ACHN (cell line): ENCODE measurements at regions not wholly inside any gene's neighbourhood (a gene's known extent, or its start where the extent isn't known, plus 50 kb on each side); places are given as distances from the start of the nearest gene placed in this dataset.

Experiments used
- DNase-seq: peaks from one replicate; pipeline ENCODE4 v3.0.0-alpha.2; 2015
- in situ Hi-C: cut with HindIII; loops from 2 replicates; pipeline ENCODE4 v1.10.0; 2017; ENCODE audit warnings: low sequenced_read_pairs, low pct_ligation_motif_present, low pct_unique_long_range_greater_than_20kb

GRCh38 chr10:44032216-44032615, 352.7 kb downstream of the CXCL12 start:
- in situ Hi-C loops, result no loop called here
- DNase-seq, result no peak

- in situ Hi-C loops, result no loop called here
- DNase-seq, result no peak
Measured at GRCh38 chr10:44030738-44031137, 354.2 kb downstream of the CXCL12 start.

- in situ Hi-C loops, result no loop called here
- DNase-seq, result no peak
Measured at GRCh38 chr10:44030132-44030531, 354.8 kb downstream of the CXCL12 start.

- no peak for DNase-seq
- in situ Hi-C loops, result no loop called here
Measured at GRCh38 chr10:44028384-44029137, 356.3 kb downstream of the CXCL12 start.

GRCh38 chr10:44024356-44025116, 360.4 kb downstream of the CXCL12 start:
- in situ Hi-C loops, result no loop called here
- DNase-seq, result no peak

GRCh38 chr10:44023517-44023916, 361.4 kb downstream of the CXCL12 start:
- no peak for DNase-seq
- in situ Hi-C loops, result no loop called here

- DNase-seq, result no peak
- in situ Hi-C loops, result no loop called here
Measured at GRCh38 chr10:44022203-44022602, 362.7 kb downstream of the CXCL12 start.

GRCh38 chr10:44020322-44021111, 364.4 kb downstream of the CXCL12 start:
- no peak for DNase-seq
- in situ Hi-C loops, result no loop called here

- in situ Hi-C loops, result no loop called here
- DNase-seq, result no peak
Measured at GRCh38 chr10:44017483-44018145, 367.3 kb downstream of the CXCL12 start.

GRCh38 chr10:44016589-44017482, 368.1 kb downstream of the CXCL12 start:
- in situ Hi-C loops, result no loop called here
- no peak for DNase-seq

GRCh38 chr10:44015702-44016500, 367.2 kb upstream of the ZNF32 start:
- in situ Hi-C loops, result no loop called here
- DNase-seq, result no peak

GRCh38 chr10:44014644-44015250, 366.1 kb upstream of the ZNF32 start:
- in situ Hi-C loops, result no loop called here
- no peak for DNase-seq

- DNase-seq, result no peak
- in situ Hi-C loops, result no loop called here
Measured at GRCh38 chr10:44013981-44014380, 365.3 kb upstream of the ZNF32 start.

- in situ Hi-C loops, result no loop called here
Measured at GRCh38 chr10:44012921-44013320, 364.2 kb upstream of the ZNF32 start.

GRCh38 chr10:44011603-44011981, 362.9 kb upstream of the ZNF32 start:
- in situ Hi-C loops, result no loop called here
- DNase-seq, result no peak

More at GRCh38 chr10:44012921-44013320, 364.2 kb upstream of the ZNF32 start:
- no peak for DNase-seq

- in situ Hi-C loops, result no loop called here
- DNase-seq, result no peak
Measured at GRCh38 chr10:44010873-44011602, 362.4 kb upstream of the ZNF32 start.
